CD4-positive, CD25-positive, alpha-beta regulatory T cell (primary cell): ENCODE measurements at regions not wholly inside any gene's neighbourhood (a gene's known extent, or its start where the extent isn't known, plus 50 kb on each side); places are given as distances from the start of the nearest gene placed in this dataset.

Experiments
- ATAC-seq, 2 donors: fragments of 150-1000 bp; cut with Tn5 transposase; one replicate each; pipeline ENCODE4 v1.10.0; 2021; ENCODE audit warnings: low read depth in 2 of 2, moderate number of reproducible peaks in 2 of 2, moderate library complexity in 1 of 2
- DNase-seq, 3 donors: peaks; one replicate each; pipeline versions ENCODE4 v3.0.0 to v3.0.0-alpha.2; 2012 to 2022; ENCODE audit warnings: mixed read lengths in 1 of 3
- H3K27ac ChIP-seq: one replicate; pipeline ENCODE4 v1.7.0; 2013; ENCODE audit warnings: mild to moderate bottlenecking, low read length; ENCODE audit not compliant: insufficient read depth, poor library complexity, severe bottlenecking
- H3K27me3 ChIP-seq: one replicate; pipeline ENCODE4 v1.7.0; 2013; ENCODE audit warnings: low read length; ENCODE audit not compliant: control insufficient read depth, insufficient read depth
- H3K36me3 ChIP-seq: one replicate; pipeline ENCODE4 v1.7.0; 2013; ENCODE audit warnings: mild to moderate bottlenecking, low read length, moderate library complexity; ENCODE audit not compliant: control insufficient read depth, insufficient read depth
- H3K4me1 ChIP-seq: 2 replicates; pipeline ENCODE4 v1.7.0; 2013; ENCODE audit warnings: mild to moderate bottlenecking, low read length; ENCODE audit not compliant: insufficient read depth, control insufficient read depth, poor library complexity, severe bottlenecking
- H3K4me3 ChIP-seq: one replicate; pipeline ENCODE4 v1.7.0; 2013; ENCODE audit warnings: low read depth, mild to moderate bottlenecking, low read length, moderate library complexity
- H3K9me3 ChIP-seq, 2 experiments: 1 replicate in 1 of 2; 2 replicates in 1 of 2; pipeline ENCODE4 v1.7.0; 2013; ENCODE audit warnings: low read length in 2 of 2, mild to moderate bottlenecking in 1 of 2, moderate library complexity in 1 of 2; ENCODE audit not compliant: control insufficient read depth in 2 of 2
- H3K27ac Mint-ChIP-seq, 3 donors: one replicate each; pipeline ENCODE4 v1.8.0; 2020 to 2022; ENCODE audit warnings: mild to moderate bottlenecking in 3 of 3, mixed read lengths in 3 of 3, moderate library complexity in 2 of 3
- H3K27me3 Mint-ChIP-seq: one replicate; pipeline ENCODE4 v1.8.0; 2022; ENCODE audit warnings: mild to moderate bottlenecking, mixed read lengths
- H3K36me3 Mint-ChIP-seq: one replicate; pipeline ENCODE4 v1.8.0; 2020; ENCODE audit warnings: mixed read lengths
- H3K4me1 Mint-ChIP-seq, 4 donors: one replicate each; pipeline ENCODE4 v1.8.0; 2020 to 2022; ENCODE audit warnings: mixed read lengths in 4 of 4, mild to moderate bottlenecking in 1 of 4
- H3K4me3 Mint-ChIP-seq, 4 donors: one replicate each; pipeline ENCODE4 v1.8.0; 2020 to 2022; ENCODE audit warnings: mild to moderate bottlenecking in 4 of 4, mixed read lengths in 4 of 4, moderate library complexity in 3 of 4
- H3K9me3 Mint-ChIP-seq, 7 donors: one replicate each; pipeline ENCODE4 v1.8.0; 2020 to 2022; ENCODE audit warnings: mixed read lengths in 7 of 7, mild to moderate bottlenecking in 3 of 7, moderate library complexity in 2 of 7

GRCh38 chr11:11779975-11780374, 61.8 kb upstream of the USP47 start:
- H3K4me1 Mint-ChIP-seq: no peaks in the 10 kb centered on the region
- no peak for DNase-seq
- no peak overlapping the region for H3K4me3 ChIP-seq
- no peaks in the 10 kb centered on the region for H3K4me1 ChIP-seq
- no peak for ATAC-seq
- H3K36me3 Mint-ChIP-seq: no peaks in the 10 kb centered on the region
- no peak overlapping the region for H3K4me3 Mint-ChIP-seq
- H3K9me3 Mint-ChIP-seq: peaks cover 0 to 1% (median 0%) of the 10 kb centered on the region in 7 donors
- peaks cover 23% of the 10 kb centered on the region for H3K27me3 Mint-ChIP-seq
- H3K27me3 ChIP-seq: peaks cover 10% of the 10 kb centered on the region
- H3K36me3 ChIP-seq: no peaks in the 10 kb centered on the region
- no peak overlapping the region for H3K27ac Mint-ChIP-seq
- H3K9me3 ChIP-seq: no peaks in the 10 kb centered on the region
- H3K27ac ChIP-seq: no peak overlapping the region

- no peaks in the 10 kb centered on the region for H3K36me3 Mint-ChIP-seq
Observed at GRCh38 chr11:11777897-11778296, 63.9 kb upstream of the USP47 start.

GRCh38 chr11:11776714-11777113, 65.1 kb upstream of the USP47 start:
- Histone ChIP-seq H3K36me3 (no peaks in the 10 kb centered on the region), H3K4me1 (no peaks in the 10 kb centered on the region), H3K27me3 (peaks cover 13% of the 10 kb centered on the region), H3K4me3 (no peak overlapping the region), H3K9me3 (no peaks in the 10 kb centered on the region), H3K27ac (no peak overlapping the region)
- Mint-ChIP-seq H3K27ac (no peak overlapping the region), H3K27me3 (peaks cover 34% of the 10 kb centered on the region), H3K4me3 (no peak overlapping the region), H3K9me3 (no peaks in the 10 kb centered on the region), H3K4me1 (no peaks in the 10 kb centered on the region), H3K36me3 (no peaks in the 10 kb centered on the region)
- ATAC-seq: no peak
- no peak for DNase-seq

More at GRCh38 chr11:11777897-11778296, 63.9 kb upstream of the USP47 start:
- Histone ChIP-seq H3K4me1 (no peaks in the 10 kb centered on the region), H3K36me3 (no peaks in the 10 kb centered on the region), H3K4me3 (no peak overlapping the region), H3K27ac (no peak overlapping the region), H3K27me3 (peaks cover 13% of the 10 kb centered on the region), H3K9me3 (no peaks in the 10 kb centered on the region)
- no peak for ATAC-seq
- Mint-ChIP-seq H3K4me1 (no peaks in the 10 kb centered on the region), H3K4me3 (peak overlapping the region in 1 of 4 donors; percentile 13), H3K27me3 (peaks cover 32% of the 10 kb centered on the region), H3K9me3 (peaks cover 0 to 1% (median 0%) of the 10 kb centered on the region in 7 donors), H3K27ac (no peak overlapping the region)
- DNase-seq: no peak

- H3K27ac Mint-ChIP-seq: no peak overlapping the region
- Histone ChIP-seq H3K9me3 (no peaks in the 10 kb centered on the region), H3K4me1 (no peaks in the 10 kb centered on the region), H3K36me3 (no peaks in the 10 kb centered on the region), H3K4me3 (no peak overlapping the region), H3K27me3 (peaks cover 14% of the 10 kb centered on the region), H3K27ac (no peak overlapping the region)
- ATAC-seq: no peak
- no peak overlapping the region for H3K4me3 Mint-ChIP-seq
- H3K27me3 Mint-ChIP-seq: peaks cover 39% of the 10 kb centered on the region
- H3K4me1 Mint-ChIP-seq: no peaks in the 10 kb centered on the region
- H3K36me3 Mint-ChIP-seq: no peaks in the 10 kb centered on the region
- DNase-seq: no peak
- no peaks in the 10 kb centered on the region for H3K9me3 Mint-ChIP-seq
Observed at GRCh38 chr11:11774928-11775327, 66.8 kb upstream of the USP47 start.

- peaks cover 40% of the 10 kb centered on the region for H3K27me3 Mint-ChIP-seq
- H3K27me3 ChIP-seq: peaks cover 18% of the 10 kb centered on the region
- no peaks in the 10 kb centered on the region for H3K9me3 ChIP-seq
- no peak overlapping the region for H3K4me3 Mint-ChIP-seq
- peak overlapping the region in 1 of 3 donors; percentile 15 for H3K27ac Mint-ChIP-seq
- H3K9me3 Mint-ChIP-seq: no peaks in the 10 kb centered on the region
- DNase-seq: no peak
- no peaks in the 10 kb centered on the region for H3K4me1 ChIP-seq
- ATAC-seq: no peak
- no peaks in the 10 kb centered on the region for H3K4me1 Mint-ChIP-seq
- H3K27ac ChIP-seq: no peak overlapping the region
- no peak overlapping the region for H3K4me3 ChIP-seq
- no peaks in the 10 kb centered on the region for H3K36me3 Mint-ChIP-seq
- no peaks in the 10 kb centered on the region for H3K36me3 ChIP-seq
Observed at GRCh38 chr11:11772865-11773515, 68.8 kb upstream of the USP47 start.

GRCh38 chr11:11770921-11771486, 70.8 kb upstream of the USP47 start:
- H3K27me3 Mint-ChIP-seq: peaks cover 30% of the 10 kb centered on the region
- no peaks in the 10 kb centered on the region for H3K9me3 Mint-ChIP-seq

GRCh38 chr11:11770296-11770695, 71.5 kb upstream of the USP47 start:
- ATAC-seq: no peak
- no peak overlapping the region for H3K4me3 ChIP-seq
- H3K27ac Mint-ChIP-seq: no peak overlapping the region

More at GRCh38 chr11:11770921-11771486, 70.8 kb upstream of the USP47 start:
- H3K4me1 Mint-ChIP-seq: no peaks in the 10 kb centered on the region
- Histone ChIP-seq H3K36me3 (no peaks in the 10 kb centered on the region), H3K4me3 (no peak overlapping the region), H3K27me3 (peaks cover 16% of the 10 kb centered on the region), H3K9me3 (no peaks in the 10 kb centered on the region), H3K27ac (no peak overlapping the region), H3K4me1 (no peaks in the 10 kb centered on the region)
- DNase-seq: no peak
- no peaks in the 10 kb centered on the region for H3K36me3 Mint-ChIP-seq
- H3K4me3 Mint-ChIP-seq: no peak overlapping the region
- no peak overlapping the region for H3K27ac Mint-ChIP-seq
- ATAC-seq: no peak

GRCh38 chr11:11769782-11770181, 72.0 kb upstream of the USP47 start:
- H3K9me3 ChIP-seq: no peaks in the 10 kb centered on the region
- Mint-ChIP-seq H3K27me3 (peaks cover 22% of the 10 kb centered on the region), H3K27ac (no peak overlapping the region), H3K9me3 (no peaks in the 10 kb centered on the region), H3K36me3 (no peaks in the 10 kb centered on the region), H3K4me1 (no peaks in the 10 kb centered on the region), H3K4me3 (no peak overlapping the region)
- no peak overlapping the region for H3K27ac ChIP-seq
- DNase-seq (no peak), ATAC-seq (no peak)
- H3K4me3 ChIP-seq: no peak overlapping the region
- peaks cover 12% of the 10 kb centered on the region for H3K27me3 ChIP-seq
- H3K4me1 ChIP-seq: no peaks in the 10 kb centered on the region
- no peaks in the 10 kb centered on the region for H3K36me3 ChIP-seq

More at GRCh38 chr11:11770296-11770695, 71.5 kb upstream of the USP47 start:
- no peaks in the 10 kb centered on the region for H3K36me3 Mint-ChIP-seq
- no peak overlapping the region for H3K27ac ChIP-seq
- H3K27me3 ChIP-seq: peaks cover 16% of the 10 kb centered on the region
- H3K4me3 Mint-ChIP-seq: no peak overlapping the region
- H3K9me3 Mint-ChIP-seq: no peaks in the 10 kb centered on the region
- no peaks in the 10 kb centered on the region for H3K4me1 ChIP-seq
- no peaks in the 10 kb centered on the region for H3K9me3 ChIP-seq
- DNase-seq: no peak
- no peaks in the 10 kb centered on the region for H3K36me3 ChIP-seq
- H3K4me1 Mint-ChIP-seq: no peaks in the 10 kb centered on the region
- H3K27me3 Mint-ChIP-seq: peaks cover 23% of the 10 kb centered on the region
